Stimulated activated CD4-positive, alpha-beta T cell treated with anti-CD3 and anti-CD28 coated beads, Interleukin-15, amount 100 ng/mL, for 1 hour (primary cell): ENCODE measurements at regions not wholly inside any gene's neighbourhood (a gene's known extent, or its start where the extent isn't known, plus 50 kb on each side); places are given as distances from the start of the nearest gene placed in this dataset.

Experiments
- DNase-seq, 2 donors: peaks; one replicate each; pipeline ENCODE4 v3.0.0-alpha.2; 2020; ENCODE audit warnings: low read depth in 1 of 2, low spot score in 1 of 2

DNA sequence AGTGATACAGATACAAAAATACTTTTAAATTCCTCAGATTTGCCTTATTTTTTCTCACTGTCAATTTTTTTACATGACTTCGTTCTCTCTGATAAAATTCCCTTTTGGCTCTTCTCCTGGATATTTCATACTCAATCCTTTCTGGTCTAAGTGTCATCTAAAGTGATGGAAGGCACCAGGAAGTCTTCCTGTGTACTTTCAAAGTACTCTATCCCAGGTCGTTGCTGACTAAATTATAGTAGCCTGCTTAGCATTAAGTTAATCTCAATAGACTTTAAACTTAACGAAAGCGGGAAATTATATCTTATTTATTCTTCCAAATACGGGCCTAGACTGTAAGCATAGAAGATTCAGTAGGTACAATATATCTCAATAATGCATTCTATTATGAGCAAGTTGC, 67.8 kb downstream of the CASP12 start:
- DNase-seq: no peak

DNA sequence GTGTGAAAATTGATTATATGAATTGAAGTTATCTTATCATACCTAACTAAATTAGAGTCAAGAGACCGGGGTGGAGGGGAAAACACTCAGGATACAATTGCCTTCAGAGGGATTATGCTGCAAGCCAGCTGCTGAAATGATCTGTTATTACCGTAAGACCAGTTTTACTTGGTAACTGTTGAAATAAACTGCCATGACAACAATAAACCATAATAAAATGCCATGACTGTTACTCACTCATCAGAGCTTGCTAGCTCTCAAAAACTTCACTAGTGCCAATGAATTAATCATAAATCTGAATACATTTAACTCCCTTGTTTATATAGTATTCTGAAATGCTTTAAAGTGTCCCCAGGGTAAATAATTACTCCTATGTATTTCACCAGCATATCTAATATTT, 68.2 kb downstream of the CASP12 start:
- DNase-seq: no peak

DNA sequence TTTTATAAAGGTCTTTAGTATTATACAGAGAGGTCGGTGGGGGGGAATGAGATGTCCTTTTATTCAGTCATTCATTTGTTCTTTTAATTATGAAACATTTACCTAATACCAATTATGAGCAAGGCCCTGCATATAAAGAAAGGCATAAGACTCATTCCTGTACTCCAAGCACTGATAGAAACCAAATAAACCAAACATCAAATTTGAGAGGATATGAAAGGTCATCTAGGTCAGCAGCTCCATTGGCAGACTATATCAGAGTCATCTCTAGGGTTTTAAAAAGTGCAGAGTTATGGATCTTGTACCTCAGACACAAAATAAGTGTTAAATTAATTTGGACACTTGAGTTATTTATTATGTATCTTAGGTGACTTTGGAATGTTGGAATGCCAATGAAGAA, 71.5 kb downstream of the CASP12 start:
- no peak for DNase-seq

DNA sequence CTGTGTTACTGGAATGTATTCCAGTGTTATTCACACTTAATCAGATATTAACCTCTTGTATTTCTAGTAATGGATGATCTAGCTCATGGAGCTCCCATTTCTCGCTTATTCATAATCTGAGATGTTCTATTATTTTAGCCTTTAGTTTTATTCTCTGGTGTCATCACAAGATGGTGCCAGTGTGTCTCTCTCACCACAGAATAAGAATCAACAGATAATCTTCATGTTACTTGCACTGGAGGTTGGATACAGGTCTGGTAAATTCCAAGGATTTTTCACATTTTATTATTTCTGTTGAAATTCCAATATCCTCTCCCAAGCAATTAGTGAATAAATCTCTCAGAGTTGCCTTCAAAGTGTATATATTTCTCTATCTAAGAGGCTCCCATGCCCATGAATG, 74.6 kb downstream of the CASP12 start:
- DNase-seq: no peak

DNA sequence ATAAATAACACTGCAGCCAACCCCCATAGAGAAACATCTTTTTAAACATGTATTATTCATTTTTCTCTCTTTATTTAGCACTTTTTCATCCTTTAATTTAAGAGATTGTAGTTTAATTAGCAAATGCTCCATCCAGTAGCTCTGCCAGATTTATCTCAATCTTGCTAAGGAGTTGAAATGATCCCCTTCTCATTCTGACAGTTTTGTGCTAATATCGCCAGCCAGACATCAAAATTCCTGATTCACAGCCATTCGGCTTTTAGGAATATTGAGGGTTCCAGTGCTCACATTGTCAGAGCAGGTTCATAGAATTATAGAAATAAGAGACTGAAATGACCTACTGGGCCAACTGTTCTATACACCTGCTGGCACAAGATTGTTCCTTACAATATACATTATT, 77.8 kb downstream of the CASP12 start:
- DNase-seq: no peak

DNA sequence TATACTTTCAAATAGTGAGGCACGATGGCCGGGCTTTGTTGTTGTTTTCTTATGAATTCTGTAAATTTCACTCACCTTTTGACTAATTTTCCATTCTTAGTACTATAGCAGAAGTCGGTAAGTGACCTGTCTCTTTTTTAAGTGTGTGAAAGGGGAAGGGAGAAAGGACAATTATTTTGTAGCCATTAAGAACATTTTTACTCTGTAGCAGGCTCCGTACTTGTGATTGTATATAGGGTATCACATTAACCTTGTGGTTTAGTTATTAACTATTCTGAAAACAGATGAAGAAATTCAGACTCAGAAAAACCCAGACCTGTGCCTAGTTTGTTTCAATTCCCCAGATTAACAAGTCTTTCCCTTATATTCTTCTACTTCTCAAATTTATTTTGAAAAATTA, 78.7 kb downstream of the CASP12 start:
- no peak for DNase-seq

DNA sequence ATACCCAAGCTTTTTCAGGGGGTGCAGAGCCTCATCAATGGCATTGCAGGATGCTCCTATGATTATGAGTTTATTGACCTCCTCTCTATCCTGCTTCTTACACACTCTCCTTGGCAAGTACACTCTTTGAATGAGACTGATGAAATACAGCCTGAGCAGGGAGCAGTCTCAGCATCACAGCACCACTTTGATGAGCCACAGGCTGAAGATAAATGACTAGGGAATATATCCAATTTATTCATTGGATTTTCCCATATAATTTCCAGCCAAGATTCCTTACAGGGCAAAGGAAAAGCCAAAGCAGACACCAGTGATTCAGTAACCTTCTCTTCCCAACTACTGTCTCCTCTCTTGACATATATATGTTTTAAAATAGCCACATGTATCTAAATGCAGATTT, 79.2 kb downstream of the CASP12 start:
- DNase-seq: no peak

DNA sequence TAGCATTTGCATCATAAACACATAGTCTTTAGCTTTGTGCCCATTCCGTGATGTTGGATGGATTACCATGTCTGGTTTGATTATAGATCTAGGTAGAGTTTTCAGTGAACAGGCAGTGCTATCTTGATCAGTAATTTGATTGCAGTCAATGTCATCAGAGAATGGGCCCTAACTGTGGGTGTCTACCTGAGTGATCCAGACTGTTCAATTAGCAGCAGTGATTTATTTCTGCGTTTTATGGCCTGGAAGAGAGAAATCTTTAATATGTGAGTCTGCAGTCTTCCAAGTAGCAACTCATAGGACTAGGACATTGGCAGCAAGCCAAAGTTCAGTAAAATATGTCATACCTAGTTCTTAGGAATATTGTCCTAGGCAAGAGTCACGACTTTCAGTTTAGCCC, 80.3 kb downstream of the CASP12 start:
- no peak for DNase-seq

DNA sequence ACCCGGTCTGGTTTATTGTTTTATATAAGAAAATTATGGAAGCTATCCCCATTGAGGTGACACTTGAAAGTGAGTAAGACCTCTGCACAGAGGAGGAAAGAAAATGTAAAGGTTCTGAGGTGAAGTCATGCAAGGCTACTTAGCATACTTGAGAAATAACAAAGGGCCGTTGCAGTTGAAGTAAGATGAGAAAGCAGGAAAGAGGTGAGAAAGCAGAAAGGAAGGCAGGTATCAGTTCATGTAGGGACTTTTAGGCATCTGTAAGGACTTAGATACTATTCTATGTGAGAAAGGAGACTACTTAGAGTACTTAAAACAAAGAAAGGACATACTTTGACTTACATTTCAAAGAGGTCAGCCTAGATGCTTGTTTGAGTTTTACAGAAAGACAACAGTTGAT, 84.7 kb downstream of the CASP12 start:
- DNase-seq: no peak

DNA sequence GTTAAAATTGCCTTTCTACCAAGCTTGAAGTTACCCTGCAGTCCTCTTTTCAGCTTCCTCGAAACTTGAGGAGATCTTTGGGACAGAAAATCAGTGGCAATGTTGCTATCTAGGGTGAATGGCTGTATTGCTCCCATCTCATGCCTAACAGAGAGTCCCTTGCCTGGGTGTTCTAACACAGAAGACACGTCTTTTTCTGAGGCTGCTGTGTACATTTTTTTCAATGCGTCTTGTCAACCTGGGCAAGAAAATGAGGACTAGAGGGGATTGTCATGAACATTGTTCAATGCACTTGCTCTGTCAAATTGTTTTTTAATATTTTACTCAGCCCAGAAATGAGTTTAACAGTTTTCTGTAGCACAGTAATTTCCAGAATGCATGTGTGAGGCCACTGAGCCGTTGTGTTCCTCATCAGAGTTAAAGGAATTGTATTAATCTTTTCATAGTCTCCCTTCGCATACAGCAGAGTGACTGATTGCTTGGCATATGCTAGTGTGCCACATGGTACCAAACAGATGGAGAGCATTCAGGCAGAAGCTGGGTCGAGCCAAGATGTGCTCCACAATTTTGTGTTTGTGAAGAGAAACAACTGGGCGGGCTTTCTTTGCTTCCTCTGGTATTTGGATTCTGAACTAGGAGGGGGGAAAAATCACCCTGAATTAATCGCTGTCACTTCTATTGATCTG, 86.0 kb downstream of the CASP12 start:
- DNase-seq: no peak

DNA sequence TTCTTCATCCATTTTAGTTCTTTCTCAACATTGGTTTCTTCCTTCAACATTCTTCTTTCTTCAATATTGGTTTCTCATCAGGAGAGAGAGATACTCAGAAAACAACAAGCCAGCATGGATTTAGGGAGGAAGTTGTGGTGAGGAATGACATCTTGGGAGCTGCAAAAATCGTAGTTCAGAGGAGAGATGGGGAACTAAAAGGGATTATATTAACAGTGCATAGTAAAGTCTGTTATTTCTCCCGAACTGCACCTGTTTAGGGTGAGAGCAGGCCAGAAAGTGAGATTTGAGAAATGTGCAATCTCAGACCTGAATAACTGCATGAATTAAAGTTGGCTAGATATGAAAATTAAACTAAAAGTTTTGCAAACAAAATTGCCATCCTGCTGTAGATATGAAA, 94.5 kb downstream of the CASP12 start:
- no peak for DNase-seq

DNA sequence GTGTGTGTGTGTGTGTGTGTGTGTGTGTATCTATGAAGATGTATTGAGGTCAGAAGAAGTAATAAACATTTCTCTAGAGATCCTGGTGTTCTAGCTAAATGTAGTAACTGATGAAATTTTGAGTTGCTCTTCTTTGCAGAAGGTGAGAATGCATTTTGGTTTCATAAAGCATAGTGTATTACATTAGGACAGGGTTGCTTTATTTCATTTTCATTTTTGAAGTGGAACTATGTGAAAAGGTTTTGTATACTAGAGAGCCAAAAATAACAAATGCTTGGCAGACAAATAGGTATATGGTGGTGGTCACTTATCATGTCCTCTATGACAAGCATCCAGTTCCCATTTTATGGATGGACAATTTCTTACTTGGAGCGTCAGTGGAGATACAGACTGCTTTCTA, 99.0 kb downstream of the CASP12 start:
- DNase-seq: no peak

DNA sequence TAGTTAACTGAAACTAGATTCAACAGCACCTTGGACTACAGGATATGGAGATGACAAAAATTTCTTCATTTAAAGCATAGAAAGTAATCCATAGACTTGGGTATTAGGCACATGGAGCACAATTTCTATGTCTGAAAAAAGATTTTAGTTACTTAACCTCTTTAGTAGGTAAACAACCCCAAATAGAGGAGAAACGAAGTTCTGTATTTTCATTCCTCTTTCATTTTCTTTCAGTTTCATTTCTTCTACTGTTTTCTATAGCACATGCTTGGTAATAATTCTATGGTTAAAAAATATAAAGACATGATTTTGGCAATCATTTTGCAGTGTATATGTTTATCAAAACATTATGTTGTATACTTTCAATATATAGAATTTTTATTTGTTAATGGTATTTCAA, 99.5 kb downstream of the CASP12 start:
- DNase-seq: no peak

DNA sequence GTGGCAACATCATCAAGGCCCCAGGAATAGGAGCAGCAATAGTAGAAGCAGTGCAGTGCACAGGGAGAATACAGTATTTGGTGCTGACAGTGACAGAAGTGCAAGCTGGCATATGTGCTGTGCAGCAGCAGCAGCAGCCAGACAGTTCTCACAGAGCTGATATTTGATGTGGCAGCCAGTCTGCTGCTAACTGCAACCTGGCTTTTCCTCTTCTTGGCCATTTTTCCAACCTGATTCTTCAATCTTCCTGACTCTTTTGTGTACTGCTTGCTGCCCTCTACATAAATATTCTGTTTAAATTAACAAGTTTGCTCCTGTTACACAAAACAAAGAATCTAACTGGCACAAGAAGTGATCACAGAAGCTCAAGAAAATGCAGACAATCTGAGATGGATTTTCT, 102.0 kb downstream of the CASP12 start:
- DNase-seq: no peak

DNA sequence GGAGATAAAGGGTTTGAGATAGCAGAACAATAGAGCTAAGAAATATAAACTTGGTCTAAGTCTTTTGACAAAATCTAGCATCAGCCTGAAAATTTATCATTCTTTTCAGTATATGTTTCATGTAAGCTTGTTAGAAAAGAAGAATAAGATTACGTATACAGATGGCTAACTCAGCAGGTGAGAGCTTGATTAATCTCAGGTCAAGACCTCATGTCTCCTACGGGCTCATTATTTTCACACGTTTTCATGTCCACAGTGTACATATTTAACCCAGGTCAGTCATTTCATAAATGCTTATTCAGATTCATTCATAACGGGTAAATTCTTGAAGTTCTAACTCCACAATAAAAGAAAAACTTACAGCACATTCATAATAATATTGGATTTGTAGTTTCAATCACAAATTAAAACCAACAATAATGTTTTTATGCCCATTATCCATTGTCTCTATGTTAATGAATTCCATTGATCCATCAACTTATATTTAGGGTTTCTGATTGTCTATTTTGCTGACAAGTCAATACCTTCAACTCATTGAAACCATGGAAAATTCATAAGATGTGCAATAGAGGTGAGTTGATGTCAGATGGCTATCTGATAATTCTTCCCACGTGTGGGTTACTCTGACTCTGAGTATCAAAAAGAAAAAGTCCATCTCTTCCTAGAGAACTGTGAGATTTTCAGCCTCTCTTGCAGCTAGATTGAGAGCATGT, 102.6 kb downstream of the CASP12 start:
- no peak for DNase-seq

DNA sequence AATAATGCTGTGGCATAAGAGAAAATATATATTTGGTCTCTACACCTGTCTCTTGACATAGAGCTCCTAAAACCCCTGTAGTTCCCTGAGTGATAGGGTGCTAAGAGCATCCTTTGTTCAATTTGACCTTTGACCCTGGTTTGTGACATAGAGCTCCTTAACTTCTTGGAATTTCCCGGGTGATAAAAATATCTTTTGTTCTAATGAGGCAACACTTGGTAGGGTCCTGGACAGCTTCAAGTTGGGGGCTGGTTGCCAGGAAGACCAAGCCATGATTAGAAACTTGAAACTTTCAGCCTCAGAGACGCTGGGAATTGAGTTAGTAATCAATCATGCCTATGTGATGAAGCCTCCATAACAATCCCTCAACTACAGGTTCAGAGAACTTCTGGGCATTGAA, 105.4 kb downstream of the CASP12 start:
- no peak for DNase-seq

DNA sequence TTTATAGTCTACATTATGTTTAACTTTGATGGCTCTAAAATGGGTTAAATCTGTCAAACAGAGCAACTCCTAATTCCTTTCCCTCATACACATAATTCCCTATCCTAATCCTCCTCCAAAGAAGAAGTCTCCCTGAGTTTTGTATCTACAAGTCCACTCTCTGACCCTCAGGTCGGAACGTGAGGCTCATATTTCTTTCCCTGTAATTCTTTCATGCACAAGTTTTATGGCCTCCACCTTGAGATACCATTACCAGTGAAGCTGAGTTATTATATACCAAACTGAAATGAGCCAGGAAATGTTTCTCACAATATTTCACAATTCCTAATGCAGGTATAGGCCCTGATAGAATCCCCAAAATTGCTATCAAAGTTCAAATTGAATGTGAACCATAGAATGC, 106.4 kb downstream of the CASP12 start:
- DNase-seq: no peak

DNA sequence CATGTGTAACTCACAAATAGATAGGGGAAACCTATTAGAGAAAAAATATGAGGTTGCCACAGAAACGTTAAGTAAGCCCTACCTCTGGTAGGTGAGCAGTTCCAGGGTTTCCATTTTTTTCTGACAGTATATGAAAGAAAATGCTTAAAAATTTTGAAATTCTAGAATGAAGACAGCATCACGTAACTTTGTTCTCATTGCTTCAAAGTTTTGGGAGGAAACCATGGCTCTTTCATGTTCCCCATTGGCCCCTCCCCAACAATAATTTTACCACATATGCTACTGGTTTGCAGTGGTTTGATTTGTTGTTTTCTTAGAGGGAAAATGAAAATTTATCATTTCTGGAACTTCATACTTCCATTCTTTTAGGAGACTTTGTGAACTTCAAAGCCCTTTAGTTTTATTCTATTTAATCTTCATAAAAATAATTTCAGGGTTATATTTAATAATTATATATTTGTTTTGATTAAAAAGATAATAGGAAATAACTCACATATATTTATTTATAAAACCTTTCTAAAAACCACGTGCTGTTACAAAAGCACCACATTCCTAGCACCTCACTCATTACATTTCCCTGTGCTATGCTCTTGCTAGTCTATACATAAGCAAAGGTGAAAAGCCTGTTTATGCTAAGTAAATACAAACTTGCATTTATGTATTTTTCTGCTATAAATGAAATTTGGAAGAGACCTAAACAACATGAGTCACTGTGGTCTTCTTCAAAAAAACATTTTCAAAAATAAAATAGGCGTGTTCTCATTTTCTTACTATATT, 113.4 kb downstream of the CASP12 start:
- no peak for DNase-seq

DNA sequence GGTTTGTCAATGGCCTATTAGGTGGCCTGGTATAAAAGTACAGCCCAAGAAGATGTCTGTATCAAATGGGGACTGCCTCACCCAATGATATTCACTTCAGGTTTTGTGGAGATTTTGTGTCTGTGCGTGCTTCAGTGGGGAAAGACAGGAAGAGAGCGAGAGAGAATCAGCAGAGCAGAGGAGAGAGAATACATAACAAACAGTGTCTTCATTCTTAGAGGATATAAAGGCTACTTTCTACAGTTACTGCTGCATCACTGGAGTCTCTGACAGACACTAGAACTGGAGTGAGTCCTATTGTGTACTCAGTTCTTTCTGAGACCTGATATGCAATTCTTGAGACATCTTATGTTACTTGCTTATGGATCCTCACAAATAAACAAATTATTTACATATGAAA, 115.0 kb downstream of the CASP12 start:
- no peak for DNase-seq

DNA sequence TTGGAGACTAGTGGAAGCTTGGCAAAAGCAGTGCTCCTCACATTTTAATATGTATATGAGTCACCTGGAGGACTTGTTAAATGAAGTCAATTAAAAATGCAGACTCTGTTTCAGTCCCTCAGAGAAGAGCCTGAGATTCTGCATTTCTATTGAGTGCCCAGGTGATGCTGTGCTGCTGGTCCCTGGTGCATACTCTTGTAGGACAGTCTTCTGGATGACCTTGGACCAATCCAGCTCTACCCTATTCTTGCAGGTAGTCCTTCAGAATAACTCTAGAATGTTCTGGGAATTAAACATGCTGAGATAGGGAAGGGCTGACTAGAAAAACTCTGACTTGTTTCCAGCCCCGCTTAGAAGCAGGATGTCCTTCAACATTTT, 115.9 kb downstream of the CASP12 start:
- no peak for DNase-seq

DNA sequence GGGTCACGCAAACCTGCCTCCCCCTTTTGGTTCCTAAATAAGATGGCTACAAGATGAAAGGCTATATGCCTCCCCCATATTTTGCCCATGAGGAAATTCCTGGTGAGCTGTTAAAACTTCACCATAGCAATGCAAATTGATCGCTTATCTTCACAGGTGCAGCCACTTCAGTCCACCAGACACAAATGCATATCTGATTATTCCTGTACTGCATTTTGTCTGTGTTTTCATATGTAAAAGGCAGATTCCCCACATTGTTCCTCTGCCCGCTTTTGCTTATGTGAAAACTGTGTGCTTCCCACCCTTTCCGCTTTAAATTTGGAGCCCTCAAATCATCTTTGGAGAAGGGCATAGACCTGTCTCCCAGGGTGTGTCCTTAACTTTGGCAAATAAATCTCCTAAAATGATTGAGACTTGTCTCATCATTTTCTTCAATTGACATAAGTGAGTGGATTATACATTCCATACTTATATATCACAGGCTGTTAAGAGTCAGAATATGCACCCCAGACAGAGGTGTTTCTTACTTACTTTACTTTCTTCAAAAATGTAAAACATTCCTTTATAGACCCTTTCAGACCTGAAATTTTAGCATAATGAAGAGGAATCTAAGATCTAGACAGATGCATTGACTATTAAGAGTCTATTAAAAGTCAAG, 116.4 kb downstream of the CASP12 start:
- DNase-seq: no peak

DNA sequence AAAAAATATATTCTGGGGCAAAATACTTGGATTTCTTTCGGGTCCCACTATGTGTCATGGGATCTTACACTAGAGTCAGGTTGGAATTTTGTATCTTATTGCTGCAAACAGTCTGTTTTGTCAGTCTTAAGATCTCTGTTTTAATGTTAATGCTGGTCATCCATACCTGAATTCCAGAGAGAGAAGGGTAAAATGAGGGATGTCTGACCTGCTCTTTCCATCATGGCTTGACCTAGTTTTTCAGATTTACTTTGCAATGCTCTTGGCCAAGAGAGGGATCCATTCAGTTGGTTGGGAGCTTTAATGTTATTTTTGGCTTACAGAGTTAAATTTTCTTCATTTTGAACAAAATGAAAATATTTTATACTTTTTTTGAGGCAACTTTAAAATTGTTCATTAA, 117.2 kb downstream of the CASP12 start:
- no peak for DNase-seq
